ENCODE measurements at regions not wholly inside any gene's neighbourhood (a gene's known extent, or its start where the extent isn't known, plus 50 kb on each side); places are given as distances from the start of the nearest gene placed in this dataset.

DNA sequence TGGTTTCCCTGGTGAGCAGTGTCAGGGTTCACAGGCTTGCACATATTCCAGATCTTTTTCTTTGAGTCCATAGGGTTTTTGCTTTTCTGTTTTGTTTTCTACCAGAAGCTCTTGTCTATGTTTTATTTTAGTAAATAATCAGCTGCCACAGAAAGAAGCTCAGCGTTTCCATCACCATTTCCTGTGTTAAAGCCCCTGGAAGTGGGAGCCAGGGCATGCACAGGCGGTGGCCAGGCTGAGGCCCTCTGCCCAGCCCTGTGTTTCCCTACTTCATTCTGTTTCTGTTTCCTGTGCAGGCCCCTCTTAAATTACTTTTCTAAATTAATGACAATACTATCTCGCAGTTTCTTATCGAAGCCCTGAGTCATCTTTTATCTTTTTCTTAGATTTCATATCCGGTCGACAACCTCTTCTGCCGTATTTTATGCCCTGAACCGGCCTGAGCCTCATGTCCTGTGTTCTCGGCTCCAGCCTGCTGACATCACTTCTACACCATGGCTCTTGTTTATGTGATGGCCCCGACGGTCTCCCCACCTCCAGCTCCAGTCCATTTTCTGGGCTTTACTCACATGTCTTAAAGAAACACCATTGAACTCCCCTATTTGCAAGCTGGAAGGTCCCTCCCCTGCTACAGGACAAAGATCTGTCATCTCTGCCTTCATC lies 442.2 kb downstream of the TCERG1L start:
- H3K4me3 ChIP-seq, result no peak overlapping the region
- WGBS (ENCODE audit: missing lambda C conversion rate), result 13% methylated on average over 11 of the region's 11 CpGs
- H3K4me2 ChIP-seq, result no peak overlapping the region
- ATAC-seq, result no peak
- TF ChIP-seq EHMT2 (IDR thresholded peaks at IDR 0.05; ENCODE audit: low read depth) (no peak), ZFP36 (IDR thresholded peaks at IDR 0.05; ENCODE audit: borderline replicate concordance, partially characterized antibody) (no peak), RCOR1 (IDR thresholded peaks at IDR 0.05; ENCODE audit: low read depth, low read length) (no peak), POLR2AphosphoS2 (conservative IDR thresholded peaks at IDR 0.05; ENCODE audit: low read length) (no peak), RNF2 (IDR thresholded peaks at IDR 0.05; ENCODE audit: borderline replicate concordance, low read depth) (no peak), CBX2 (IDR thresholded peaks at IDR 0.05; ENCODE audit: borderline replicate concordance, low read depth) (no peak)
- TF ChIP-seq, protein P1, sequence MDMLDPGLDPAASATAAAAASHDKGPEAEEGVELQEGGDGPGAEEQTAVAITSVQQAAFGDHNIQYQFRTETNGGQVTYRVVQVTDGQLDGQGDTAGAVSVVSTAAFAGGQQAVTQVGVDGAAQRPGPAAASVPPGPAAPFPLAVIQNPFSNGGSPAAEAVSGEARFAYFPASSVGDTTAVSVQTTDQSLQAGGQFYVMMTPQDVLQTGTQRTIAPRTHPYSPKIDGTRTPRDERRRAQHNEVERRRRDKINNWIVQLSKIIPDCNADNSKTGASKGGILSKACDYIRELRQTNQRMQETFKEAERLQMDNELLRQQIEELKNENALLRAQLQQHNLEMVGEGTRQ (IDR thresholded peaks at IDR 0.05), result no peak
- H3K9me3 ChIP-seq, result no peaks in the 10 kb centered on the region
- no peak for FAIRE-seq
- POLR2A ChIA-PET, result no interaction called here
- H3K27ac ChIP-seq, result no peak overlapping the region
- DNase-seq (ENCODE audit: low read depth in 1 of 2, low spot score in 1 of 2), result no peak
- CTCF ChIA-PET, result no interaction called here
- no peaks in the 10 kb centered on the region for H3K4me1 ChIP-seq

DNA sequence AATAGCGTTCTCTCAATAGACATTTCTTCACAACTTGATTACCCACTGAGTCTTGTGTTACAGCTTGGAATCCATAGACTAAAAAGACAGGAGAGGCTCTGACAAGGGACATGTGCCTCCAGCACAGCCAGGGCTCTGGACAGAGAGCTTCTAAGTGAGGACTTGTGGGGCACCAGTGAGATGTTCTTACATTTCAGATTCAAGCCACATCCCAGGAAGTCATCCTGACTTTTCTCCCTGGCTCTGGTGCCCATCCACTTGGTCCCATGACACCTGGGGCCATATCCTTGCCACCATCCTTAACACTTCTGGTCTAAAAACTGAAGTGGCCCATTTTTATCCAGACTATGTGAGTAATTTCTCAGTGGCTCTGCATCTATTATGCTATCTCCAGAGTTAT lies 440.1 kb downstream of the TCERG1L start:
- CTCF ChIA-PET, result no interaction called here
- POLR2A ChIA-PET, result no interaction called here
- FAIRE-seq (no peak), ATAC-seq (no peak), DNase-seq (ENCODE audit: low read depth in 1 of 2, low spot score in 1 of 2) (no peak)
- 0% methylated on average over 1 of the region's 1 CpG for WGBS (ENCODE audit: missing lambda C conversion rate)
- Histone ChIP-seq H3K27ac (no peak overlapping the region), H3K4me1 (no peaks in the 10 kb centered on the region), H3K9me3 (no peaks in the 10 kb centered on the region), H3K4me3 (no peak overlapping the region), H3K4me2 (no peak overlapping the region)
- TF ChIP-seq EP300 (IDR thresholded peaks at IDR 0.05), result no peak
- no peak for TF ChIP-seq ZNF302 (CRISPR knock-in tag; IDR thresholded peaks at IDR 0.05)
- TF ChIP-seq, protein P2, sequence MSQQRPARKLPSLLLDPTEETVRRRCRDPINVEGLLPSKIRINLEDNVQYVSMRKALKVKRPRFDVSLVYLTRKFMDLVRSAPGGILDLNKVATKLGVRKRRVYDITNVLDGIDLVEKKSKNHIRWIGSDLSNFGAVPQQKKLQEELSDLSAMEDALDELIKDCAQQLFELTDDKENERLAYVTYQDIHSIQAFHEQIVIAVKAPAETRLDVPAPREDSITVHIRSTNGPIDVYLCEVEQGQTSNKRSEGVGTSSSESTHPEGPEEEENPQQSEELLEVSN (IDR thresholded peaks at IDR 0.05; ENCODE audit: borderline replicate concordance, low read depth), result no peak
- TF ChIP-seq RAD21 (conservative IDR thresholded peaks at IDR 0.05 in 1 of 2, IDR thresholded peaks at IDR 0.05 in 1 of 2), result no peak
- no peak for TF ChIP-seq RFX5 (IDR thresholded peaks at IDR 0.05)
- TF ChIP-seq HOXB5 (CRISPR knock-in tag; IDR thresholded peaks at IDR 0.05), result no peak
- no peak for TF ChIP-seq EHF (CRISPR knock-in tag; IDR thresholded peaks at IDR 0.05)
- no peak for TF ChIP-seq NPAS2 (CRISPR knock-in tag; IDR thresholded peaks at IDR 0.05; ENCODE audit: borderline replicate concordance)
- no peak for TF ChIP-seq TP53 (CRISPR knock-in tag; IDR thresholded peaks at IDR 0.05)
- TF ChIP-seq MAZ (IDR thresholded peaks at IDR 0.05; ENCODE audit: borderline replicate concordance, low read depth, low read length), result no peak
- TF ChIP-seq, protein P3, sequence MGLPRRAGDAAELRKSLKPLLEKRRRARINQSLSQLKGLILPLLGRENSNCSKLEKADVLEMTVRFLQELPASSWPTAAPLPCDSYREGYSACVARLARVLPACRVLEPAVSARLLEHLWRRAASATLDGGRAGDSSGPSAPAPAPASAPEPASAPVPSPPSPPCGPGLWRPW (IDR thresholded peaks at IDR 0.05), result no peak
- no peak for TF ChIP-seq POLR2A (IDR thresholded peaks at IDR 0.05; ENCODE audit: low read length)
- TF ChIP-seq CEBPB (IDR thresholded peaks at IDR 0.05), result no peak
- TF ChIP-seq NR3C1 (IDR thresholded peaks at IDR 0.05), result no peak
- TF ChIP-seq HDAC2 (IDR thresholded peaks at IDR 0.05), result no peak
- TF ChIP-seq JUNB (IDR thresholded peaks at IDR 0.05), result no peak
- no peak for TF ChIP-seq EHMT2 (IDR thresholded peaks at IDR 0.05; ENCODE audit: low read depth)

DNA sequence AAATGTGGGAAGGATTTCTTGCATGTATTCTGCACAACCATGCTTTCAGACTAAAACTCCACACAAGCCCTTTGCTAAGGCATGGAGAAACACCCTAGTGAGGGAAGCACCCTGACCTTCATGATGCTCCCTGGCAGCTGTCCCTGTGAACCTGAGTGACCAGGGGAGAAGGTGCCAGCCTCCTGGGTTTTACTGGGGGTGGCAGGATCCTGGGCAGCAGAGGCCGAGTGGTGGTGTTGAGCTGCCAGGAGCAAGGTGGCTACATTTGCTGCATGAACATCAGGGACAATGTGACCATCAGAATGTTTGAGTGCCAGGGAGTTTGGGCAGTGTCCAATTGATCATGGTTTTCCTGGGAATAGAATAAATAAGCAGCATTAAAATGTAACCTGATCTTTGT lies 437.9 kb downstream of the TCERG1L start:
- Histone ChIP-seq H3K4me1 (no peaks in the 10 kb centered on the region), H3K27ac (no peak overlapping the region), H3K4me3 (no peak overlapping the region), H3K9me3 (no peaks in the 10 kb centered on the region), H3K4me2 (no peak overlapping the region)
- no peak for FAIRE-seq
- DNase-seq (ENCODE audit: low read depth in 1 of 2, low spot score in 1 of 2), result no peak
- CTCF ChIA-PET, result no interaction called here
- no peak for ATAC-seq
- 14% methylated on average over 1 of the region's 1 CpG for WGBS (ENCODE audit: missing lambda C conversion rate)
- TF ChIP-seq MAZ (IDR thresholded peaks at IDR 0.05; ENCODE audit: borderline replicate concordance, low read depth, low read length) (no peak), KDM1A (IDR thresholded peaks at IDR 0.05; ENCODE audit: low read depth) (no peak), SMC3 (IDR thresholded peaks at IDR 0.05) (no peak), FOXS1 (CRISPR knock-in tag; IDR thresholded peaks at IDR 0.05) (no peak), CBX8 (IDR thresholded peaks at IDR 0.05) (no peak), CBX2 (IDR thresholded peaks at IDR 0.05; ENCODE audit: borderline replicate concordance, low read depth) (no peak), MAFK (IDR thresholded peaks at IDR 0.05; ENCODE audit: partially characterized antibody) (no peak), FOSL2 (IDR thresholded peaks at IDR 0.05) (no peak), FOSL2 (CRISPR knock-in tag; IDR thresholded peaks at IDR 0.05) (no peak), JUNB (IDR thresholded peaks at IDR 0.05) (no peak), HOXB13 (CRISPR knock-in tag; IDR thresholded peaks at IDR 0.05; ENCODE audit: low read depth) (no peak), NFE2L2 (conservative IDR thresholded peaks at IDR 0.05; ENCODE audit: low read length) (no peak)
- TF ChIP-seq, protein P3 (IDR thresholded peaks at IDR 0.05), result no peak
- POLR2A ChIA-PET, result no interaction called here

Measured in A549 (cell line).